Hepatocyte (in vitro differentiated cells): ENCODE measurements at regions not wholly inside any gene's neighbourhood (a gene's known extent, or its start where the extent isn't known, plus 50 kb on each side); places are given as distances from the start of the nearest gene placed in this dataset.

ENCODE experiments used
- CTCF ChIP-seq: fragments of 200-600 bp; sonication (generic); IDR thresholded peaks from 2 replicates; pipeline ENCODE4 v1.5.1; 2016; ENCODE audit warnings: antibody characterized with exemption, mild to moderate bottlenecking; ENCODE audit not compliant: poor library complexity
- EZH2phosphoT487 ChIP-seq: fragments of 200-600 bp; sonication (generic); IDR thresholded peaks from one replicate; pipeline ENCODE4 v1.6.1; 2018; ENCODE audit warnings: antibody characterized with exemption, mild to moderate bottlenecking, low read depth, moderate library complexity; ENCODE audit not compliant: unreplicated experiment, severe bottlenecking

DNA sequence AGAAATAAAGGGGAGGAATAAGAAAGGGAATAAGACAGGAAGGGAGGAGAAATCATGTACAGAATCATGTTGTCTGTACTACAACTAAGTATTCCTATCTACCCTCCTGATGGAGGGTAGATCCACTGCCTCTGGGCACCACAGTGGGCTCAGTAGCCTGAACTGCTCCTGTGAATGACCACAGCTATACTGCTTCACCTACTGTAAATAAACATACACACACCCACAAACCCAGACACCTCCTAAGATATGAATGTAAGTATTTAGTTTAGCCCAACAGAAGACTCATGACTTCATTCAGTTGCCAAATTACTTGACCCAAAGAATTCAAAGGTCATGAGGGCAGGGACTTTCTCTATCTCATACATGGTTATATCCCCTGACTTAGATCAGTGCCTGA is 177.3 kb upstream of the C11orf58 start:
- TF ChIP-seq CTCF (no peak), EZH2phosphoT487 (no peak)
